ENCODE measurements at regions not wholly inside any gene's neighbourhood (a gene's known extent, or its start where the extent isn't known, plus 50 kb on each side); places are given as distances from the start of the nearest gene placed in this dataset.

GRCh38 chr1:195030793-195031192 is 1577.4 kb downstream of the KCNT2 start:
- no peaks in the 10 kb centered on the region for H3K4me1 ChIP-seq (ENCODE audit: control insufficient read depth, insufficient read depth, low read length)
- intact Hi-C loops (cut with micrococcal nuclease) = no loop called here
- peaks cover 16% of the 10 kb centered on the region for H3K9me3 ChIP-seq (ENCODE audit: control insufficient read depth, insufficient read depth, low read length)
- H3K27me3 ChIP-seq (ENCODE audit: control insufficient read depth, insufficient read depth, low read length) = no peaks in the 10 kb centered on the region
- H3K27ac ChIP-seq (ENCODE audit: low read length) = no peak overlapping the region
- no peak overlapping the region for H3K4me3 Mint-ChIP-seq
- ATAC-seq = no peak
- H3K9me3 Mint-ChIP-seq = peaks cover 9 to 24% of the 10 kb centered on the region in 2 donors
- H3K27me3 Mint-ChIP-seq (ENCODE audit: low read depth in 2 of 2) = no peaks in the 10 kb centered on the region
- DNase-seq = no peak
- no peaks in the 10 kb centered on the region for H3K36me3 ChIP-seq (ENCODE audit: control insufficient read depth, insufficient read depth, low read length)
- H3K4me1 Mint-ChIP-seq = no peaks in the 10 kb centered on the region
- H3K36me3 Mint-ChIP-seq = no peaks in the 10 kb centered on the region
- H3K27ac Mint-ChIP-seq = no peak overlapping the region
- TF ChIP-seq, protein P1, sequence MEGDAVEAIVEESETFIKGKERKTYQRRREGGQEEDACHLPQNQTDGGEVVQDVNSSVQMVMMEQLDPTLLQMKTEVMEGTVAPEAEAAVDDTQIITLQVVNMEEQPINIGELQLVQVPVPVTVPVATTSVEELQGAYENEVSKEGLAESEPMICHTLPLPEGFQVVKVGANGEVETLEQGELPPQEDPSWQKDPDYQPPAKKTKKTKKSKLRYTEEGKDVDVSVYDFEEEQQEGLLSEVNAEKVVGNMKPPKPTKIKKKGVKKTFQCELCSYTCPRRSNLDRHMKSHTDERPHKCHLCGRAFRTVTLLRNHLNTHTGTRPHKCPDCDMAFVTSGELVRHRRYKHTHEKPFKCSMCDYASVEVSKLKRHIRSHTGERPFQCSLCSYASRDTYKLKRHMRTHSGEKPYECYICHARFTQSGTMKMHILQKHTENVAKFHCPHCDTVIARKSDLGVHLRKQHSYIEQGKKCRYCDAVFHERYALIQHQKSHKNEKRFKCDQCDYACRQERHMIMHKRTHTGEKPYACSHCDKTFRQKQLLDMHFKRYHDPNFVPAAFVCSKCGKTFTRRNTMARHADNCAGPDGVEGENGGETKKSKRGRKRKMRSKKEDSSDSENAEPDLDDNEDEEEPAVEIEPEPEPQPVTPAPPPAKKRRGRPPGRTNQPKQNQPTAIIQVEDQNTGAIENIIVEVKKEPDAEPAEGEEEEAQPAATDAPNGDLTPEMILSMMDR (IDR thresholded peaks at IDR 0.05) = no peak
- 92% methylated on average over 4 of the region's 5 CpGs for whole genome bisulfite sequencing (ENCODE audit: insufficient coverage)
- H3K4me3 ChIP-seq (ENCODE audit: low read length) = no peak overlapping the region

- no peak overlapping the region for H3K27ac Mint-ChIP-seq
- H3K36me3 Mint-ChIP-seq = no peaks in the 10 kb centered on the region
- H3K27me3 Mint-ChIP-seq (ENCODE audit: low read depth in 2 of 2) = no peaks in the 10 kb centered on the region
- Histone ChIP-seq H3K36me3 (ENCODE audit: control insufficient read depth, insufficient read depth, low read length) (no peaks in the 10 kb centered on the region), H3K27ac (ENCODE audit: low read length) (no peak overlapping the region), H3K27me3 (ENCODE audit: control insufficient read depth, insufficient read depth, low read length) (no peaks in the 10 kb centered on the region), H3K9me3 (ENCODE audit: control insufficient read depth, insufficient read depth, low read length) (peaks cover 16% of the 10 kb centered on the region), H3K4me3 (ENCODE audit: low read length) (no peak overlapping the region), H3K4me1 (ENCODE audit: control insufficient read depth, insufficient read depth, low read length) (no peaks in the 10 kb centered on the region)
- H3K9me3 Mint-ChIP-seq = peaks cover 5 to 19% of the 10 kb centered on the region in 2 donors
- H3K4me3 Mint-ChIP-seq = no peak overlapping the region
- no peaks in the 10 kb centered on the region for H3K4me1 Mint-ChIP-seq
- TF ChIP-seq, protein P1 (IDR thresholded peaks at IDR 0.05) = no peak
- ATAC-seq = no peak
- intact Hi-C loops (cut with micrococcal nuclease) = no loop called here
- no peak for DNase-seq
- WGBS (ENCODE audit: insufficient coverage) = 86% methylated on average over 3 of the region's 6 CpGs
These were observed 1581.4 kb downstream of the KCNT2 start for GRCh38 chr1:195026792-195027191.

- Mint-ChIP-seq H3K4me1 (no peaks in the 10 kb centered on the region), H3K27ac (no peak overlapping the region), H3K27me3 (ENCODE audit: low read depth in 2 of 2) (no peaks in the 10 kb centered on the region), H3K9me3 (peaks cover 16 to 21% of the 10 kb centered on the region in 2 donors), H3K36me3 (no peaks in the 10 kb centered on the region), H3K4me3 (no peak overlapping the region)
- Histone ChIP-seq H3K4me3 (ENCODE audit: low read length) (no peak overlapping the region), H3K4me1 (ENCODE audit: control insufficient read depth, insufficient read depth, low read length) (no peaks in the 10 kb centered on the region), H3K9me3 (ENCODE audit: control insufficient read depth, insufficient read depth, low read length) (no peaks in the 10 kb centered on the region), H3K27me3 (ENCODE audit: control insufficient read depth, insufficient read depth, low read length) (no peaks in the 10 kb centered on the region), H3K36me3 (ENCODE audit: control insufficient read depth, insufficient read depth, low read length) (no peaks in the 10 kb centered on the region), H3K27ac (ENCODE audit: low read length) (no peak overlapping the region)
- no peak for ATAC-seq
- WGBS (ENCODE audit: insufficient coverage) = 67% methylated on average over 1 of the region's 1 CpG
- TF ChIP-seq, protein P1 (IDR thresholded peaks at IDR 0.05) = no peak
- intact Hi-C loops (cut with micrococcal nuclease) = no loop called here
- DNase-seq = no peak
These were observed 1588.9 kb downstream of the KCNT2 start for GRCh38 chr1:195019385-195019784.

DNA sequence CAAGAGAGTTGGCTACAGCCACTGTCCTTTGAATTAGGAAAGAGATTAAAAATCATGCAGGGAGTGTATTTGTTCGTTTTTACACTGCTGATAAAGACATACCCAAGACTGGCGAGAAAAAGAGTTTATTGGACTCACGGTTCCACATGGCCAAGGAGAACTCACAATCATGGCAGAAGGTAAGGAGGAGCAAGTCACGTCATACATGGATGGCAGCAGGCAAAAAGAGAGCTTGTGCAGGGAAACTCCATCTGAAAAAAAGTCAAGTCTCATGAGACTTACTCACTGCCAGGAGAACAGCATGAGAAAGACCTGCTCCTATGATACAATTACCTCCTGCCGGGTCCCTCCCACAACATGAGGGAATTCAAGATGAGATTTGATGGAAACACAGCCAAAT is 1595.2 kb downstream of the KCNT2 start:
- TF ChIP-seq, protein P1 (IDR thresholded peaks at IDR 0.05) = no peak
- H3K36me3 ChIP-seq (ENCODE audit: control insufficient read depth, insufficient read depth, low read length) = no peaks in the 10 kb centered on the region
- no peak overlapping the region for H3K27ac Mint-ChIP-seq
- peaks cover 19 to 23% of the 10 kb centered on the region in 2 donors for H3K9me3 Mint-ChIP-seq
- H3K4me3 ChIP-seq (ENCODE audit: low read length) = no peak overlapping the region
- H3K4me1 Mint-ChIP-seq = no peaks in the 10 kb centered on the region
- DNase-seq (no peak), ATAC-seq (no peak)
- H3K27me3 Mint-ChIP-seq (ENCODE audit: low read depth in 2 of 2) = no peaks in the 10 kb centered on the region
- no peaks in the 10 kb centered on the region for H3K36me3 Mint-ChIP-seq
- H3K4me3 Mint-ChIP-seq = no peak overlapping the region
- no peaks in the 10 kb centered on the region for H3K27me3 ChIP-seq (ENCODE audit: control insufficient read depth, insufficient read depth, low read length)
- no peak overlapping the region for H3K27ac ChIP-seq (ENCODE audit: low read length)
- WGBS (ENCODE audit: insufficient coverage) = 67% methylated on average over 5 of the region's 5 CpGs
- no peaks in the 10 kb centered on the region for H3K4me1 ChIP-seq (ENCODE audit: control insufficient read depth, insufficient read depth, low read length)
- intact Hi-C loops (cut with micrococcal nuclease) = no loop called here
- H3K9me3 ChIP-seq (ENCODE audit: control insufficient read depth, insufficient read depth, low read length) = peaks cover 3% of the 10 kb centered on the region

Measured in natural killer cell (primary cell).